AG04449 (cell line): ENCODE measurements at regions not wholly inside any gene's neighbourhood (a gene's known extent, or its start where the extent isn't known, plus 50 kb on each side); places are given as distances from the start of the nearest gene placed in this dataset.

Experiments used
- CTCF ChIA-PET: fragments of 350-600 bp; formaldehyde crosslinking; extraction: SDS; loops from one replicate; lab custom pipeline; 2021; ENCODE audit warnings: antibody characterized with exemption; lab: Yijun Ruan, JAX
- POLR2A ChIA-PET: fragments of 400-600, 350-600 bp; formaldehyde crosslinking; extraction: SDS; loops from one replicate; lab custom pipeline; 2020; ENCODE audit warnings: antibody characterized with exemption, inconsistent platforms; lab: Yijun Ruan, JAX
- DNase-seq: peaks from one replicate; pipeline ENCODE4 v3.0.0-alpha.2; 2010; ENCODE audit warnings: low read depth, low spot score
- H3K4me3 ChIP-seq: 2 replicates; pipeline ENCODE4 v1.5.1; 2011; ENCODE audit warnings: low read depth, mild to moderate bottlenecking, control low read depth, low read length
- CTCF ChIP-seq: IDR thresholded peaks from one replicate; pipeline ENCODE4 v1.5.1; 2011; ENCODE audit warnings: mild to moderate bottlenecking, moderate library complexity, low read length, control low read depth, inconsistent platforms; ENCODE audit not compliant: insufficient read depth; ENCODE audit errors: missing control alignments

DNA sequence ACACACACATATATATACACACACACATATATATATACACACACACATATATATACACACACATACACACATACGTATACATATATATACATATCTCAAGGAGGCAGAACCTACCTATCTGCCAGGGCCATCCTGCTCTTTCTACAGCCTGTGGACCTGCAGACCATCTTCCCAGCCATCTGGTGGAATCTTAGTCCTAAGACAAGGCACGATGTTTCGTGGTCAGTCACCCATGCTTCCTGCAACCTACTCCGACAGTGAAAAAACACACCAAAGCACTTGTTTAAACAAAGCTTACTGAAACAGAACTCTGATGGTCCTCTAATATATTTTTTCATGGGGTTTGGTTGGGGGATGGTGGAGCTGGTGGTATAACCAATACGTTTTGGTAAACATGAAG, 164.2 kb upstream of the ZNF521 start:
- H3K4me3 ChIP-seq: no peak overlapping the region
- no peak for DNase-seq
- POLR2A ChIA-PET: no interaction called here
- CTCF ChIA-PET: no interaction called here
- TF ChIP-seq CTCF: no peak

DNA sequence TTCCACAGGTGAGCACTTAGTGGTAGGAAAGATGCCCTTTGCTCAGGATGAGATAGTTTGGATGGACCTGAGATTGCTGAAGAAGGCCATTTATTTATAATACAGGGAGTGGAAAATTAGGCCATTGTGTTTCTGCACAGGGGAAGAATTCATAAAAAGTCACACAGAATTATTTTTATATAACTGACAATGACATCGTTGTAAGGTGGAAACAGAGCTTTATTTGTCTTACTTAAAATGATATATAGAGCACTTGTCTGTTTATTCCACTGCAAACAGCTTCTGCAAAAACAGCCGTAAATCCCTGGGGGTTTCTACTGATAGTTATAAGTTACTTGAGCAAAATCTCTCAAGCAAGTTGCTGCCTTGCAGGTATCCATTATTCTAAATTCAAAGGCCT, 158.1 kb upstream of the ZNF521 start:
- ChIA-PET CTCF (no interaction called here), POLR2A (no interaction called here)
- DNase-seq: no peak
- no peak overlapping the region for H3K4me3 ChIP-seq
- no peak for TF ChIP-seq CTCF

- TF ChIP-seq CTCF: no peak
- ChIA-PET POLR2A (no interaction called here), CTCF (interaction anchor here (0.7 kb wide), 1 partner anchor 330 kb away, joined by 3 read pairs; no protein-coding TSS in a partner anchor)
- DNase-seq: peak; percentile 5
- H3K4me3 ChIP-seq: peak overlapping the region; percentile 54
These were observed 151.7 kb upstream of the ZNF521 start for GRCh38 chr18:25503567-25504081.

DNA sequence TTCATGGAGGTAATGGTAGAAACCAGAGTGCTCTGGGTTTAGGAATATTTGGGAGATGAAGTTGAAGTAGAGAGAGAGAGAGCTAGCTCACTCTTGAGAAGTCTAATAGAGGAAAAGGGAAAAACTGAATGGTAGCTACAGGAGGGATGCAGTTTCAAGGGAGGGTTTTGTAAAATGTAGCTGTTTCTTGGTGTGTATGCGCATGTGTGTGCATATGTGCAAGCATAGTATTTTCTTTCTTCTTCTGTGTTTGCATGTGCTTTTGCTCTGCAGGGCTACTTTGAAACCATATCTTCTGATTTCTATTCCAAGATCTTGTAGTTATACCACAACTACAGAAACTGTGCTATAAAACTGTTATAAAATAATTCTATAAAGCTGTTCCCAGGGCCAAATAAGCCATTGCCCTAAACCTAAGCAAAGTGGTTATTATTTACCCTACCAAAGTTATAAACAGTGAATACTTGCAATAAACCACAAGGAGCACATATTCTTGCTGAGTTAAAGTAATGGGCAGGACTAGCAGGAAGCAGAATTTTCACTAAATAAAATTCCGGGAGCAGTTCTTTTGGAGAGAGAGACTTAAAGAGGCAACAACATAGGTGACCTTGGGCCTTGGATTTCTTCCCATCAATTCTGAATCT, 145.3 kb upstream of the ZNF521 start:
- no peak overlapping the region for H3K4me3 ChIP-seq
- POLR2A ChIA-PET: no interaction called here
- no peak for TF ChIP-seq CTCF
- CTCF ChIA-PET: no interaction called here
- DNase-seq: no peak

GRCh38 chr18:25496544-25496943, 144.6 kb upstream of the ZNF521 start:
- no peak for TF ChIP-seq CTCF
- no peak for DNase-seq
- POLR2A ChIA-PET: no interaction called here
- CTCF ChIA-PET: no interaction called here
- H3K4me3 ChIP-seq: no peak overlapping the region

DNA sequence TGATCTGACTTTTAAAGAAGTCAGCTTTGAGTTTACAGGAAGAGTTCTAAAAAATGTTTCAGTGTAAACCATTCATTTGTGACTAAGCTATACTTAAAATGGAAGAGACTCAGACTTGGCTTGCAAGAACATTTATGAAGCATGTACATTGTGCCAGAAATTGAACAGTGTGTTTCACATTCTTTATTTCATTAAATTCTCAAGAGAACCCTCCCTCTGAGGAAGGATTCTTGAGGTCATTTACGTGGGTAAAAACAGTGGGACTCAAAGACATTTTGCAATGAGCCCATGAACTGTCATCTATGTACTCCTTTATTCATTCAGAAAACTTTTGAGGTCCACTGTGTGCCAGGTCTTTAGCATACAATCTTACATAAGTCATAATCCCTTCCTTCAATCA, 143.6 kb upstream of the ZNF521 start:
- POLR2A ChIA-PET: no interaction called here
- TF ChIP-seq CTCF: no peak
- CTCF ChIA-PET: no interaction called here
- DNase-seq: no peak
- H3K4me3 ChIP-seq: no peak overlapping the region
